GM23338 (cell line): ENCODE measurements at regions not wholly inside any gene's neighbourhood (a gene's known extent, or its start where the extent isn't known, plus 50 kb on each side); places are given as distances from the start of the nearest gene placed in this dataset.

Source experiments
- ATAC-seq: fragments of 200-7000 bp; cut with Tn5 transposase; 3 replicates; pipeline ENCODE4 v1.9.1; 2020
- DNase-seq: peaks from one replicate; pipeline ENCODE4 v3.0.0-alpha.2; 2015; ENCODE audit warnings: low spot score
- H2AFZ ChIP-seq: fragments of 200-600 bp; sonication (generic); 2 replicates; pipeline ENCODE4 v1.8.0; 2016; ENCODE audit warnings: antibody characterized with exemption, mild to moderate bottlenecking, moderate library complexity
- H3F3A ChIP-seq: fragments of 200-600 bp; sonication (generic); replicated peaks from 2 replicates; pipeline ENCODE4 v1.8.0; 2017; ENCODE audit warnings: antibody characterized with exemption, mixed run types, low read depth
- H3K27ac ChIP-seq: fragments of 200-600 bp; sonication (generic); 2 replicates; pipeline ENCODE4 v1.6.1; 2016; ENCODE audit warnings: low read depth
- H3K27me3 ChIP-seq: fragments of 200-600 bp; sonication (generic); 2 replicates; pipeline ENCODE4 v1.8.0; 2016; ENCODE audit warnings: mild to moderate bottlenecking, mixed run types, moderate library complexity; ENCODE audit not compliant: insufficient read depth
- H3K36me3 ChIP-seq: fragments of 200-600 bp; sonication (generic); 2 replicates; pipeline ENCODE4 v1.8.0; 2016; ENCODE audit warnings: mild to moderate bottlenecking; ENCODE audit not compliant: insufficient read depth
- H3K4me1 ChIP-seq: fragments of 200-600 bp; sonication (generic); 2 replicates; pipeline ENCODE4 v1.8.0; 2016; ENCODE audit warnings: mild to moderate bottlenecking, moderate library complexity; ENCODE audit not compliant: insufficient read depth
- H3K4me2 ChIP-seq: fragments of 200-600 bp; sonication (generic); 2 replicates; pipeline ENCODE4 v1.7.1; 2017; ENCODE audit warnings: mixed run types
- H3K4me3 ChIP-seq: fragments of 200-600 bp; sonication (generic); 2 replicates; pipeline ENCODE4 v1.6.1; 2016; ENCODE audit warnings: mixed run types
- H3K79me2 ChIP-seq: fragments of 200-600 bp; sonication (generic); replicated peaks from 2 replicates; pipeline ENCODE4 v1.8.0; 2017; ENCODE audit warnings: mild to moderate bottlenecking; ENCODE audit not compliant: insufficient read depth
- H3K9me2 ChIP-seq: fragments of 200-600 bp; sonication (generic); 2 replicates; pipeline ENCODE4 v1.8.0; 2017; ENCODE audit not compliant: insufficient read depth
- H4K20me1 ChIP-seq: fragments of 200-600 bp; sonication (generic); replicated peaks from 2 replicates; pipeline ENCODE4 v1.8.0; 2017; ENCODE audit warnings: mild to moderate bottlenecking; ENCODE audit not compliant: insufficient read depth
- H3K27ac Mint-ChIP-seq: 2 replicates; pipeline ENCODE4 v1.8.0; 2020; ENCODE audit warnings: inconsistent platforms, mild to moderate bottlenecking, moderate library complexity, mixed read lengths
- H3K27me3 Mint-ChIP-seq: 3 replicates; pipeline ENCODE4 v1.8.0; 2022; ENCODE audit warnings: low read depth, mild to moderate bottlenecking, moderate library complexity, mixed read lengths, inconsistent platforms; ENCODE audit not compliant: insufficient read depth, poor library complexity
- H3K36me3 Mint-ChIP-seq: 3 replicates; pipeline ENCODE4 v1.8.0; 2021; ENCODE audit warnings: low read depth, mild to moderate bottlenecking, inconsistent platforms, moderate library complexity, mixed read lengths
- H3K4me1 Mint-ChIP-seq: 3 replicates; pipeline ENCODE4 v1.8.0; 2020; ENCODE audit warnings: mild to moderate bottlenecking, inconsistent platforms, mixed read lengths
- H3K4me3 Mint-ChIP-seq: 3 replicates; pipeline ENCODE4 v1.8.0; 2021; ENCODE audit warnings: moderate library complexity, mild to moderate bottlenecking, inconsistent platforms, mixed read lengths
- H3K9me3 Mint-ChIP-seq: 3 replicates; pipeline ENCODE4 v1.8.0; 2020; ENCODE audit warnings: moderate library complexity, mild to moderate bottlenecking, inconsistent platforms, mixed read lengths
- POLR2AphosphoS5 ChIP-seq: IDR thresholded peaks from 2 replicates; pipeline ENCODE4 v1.6.1; 2016; ENCODE audit warnings: antibody characterized with exemption, low read depth
- STAT1 ChIP-seq: IDR thresholded peaks from one replicate; pipeline ENCODE4 v1.6.1; 2016; ENCODE audit warnings: antibody characterized with exemption; ENCODE audit not compliant: unreplicated experiment
- ZNF462 ChIP-seq: fragments of 250-450 bp; sonication (Bioruptor Pico); IDR thresholded peaks from 2 replicates; pipeline ENCODE4 v1.5.0; 2020; ENCODE audit warnings: mild to moderate bottlenecking, moderate library complexity
- TF ChIP-seq, protein P1 (sequence below): IDR thresholded peaks from one replicate; pipeline ENCODE4 v1.6.1; 2018; ENCODE audit warnings: antibody characterized with exemption; ENCODE audit not compliant: unreplicated experiment

- Histone ChIP-seq H3K36me3 (no peaks in the 10 kb centered on the region), H3K4me3 (no peak overlapping the region), H2AFZ (no peak overlapping the region; the same call in 1 of the 2 replicates), H3K27me3 (no peaks in the 10 kb centered on the region), H3F3A (no peaks in the 10 kb centered on the region), H3K4me1 (no peaks in the 10 kb centered on the region), H3K9me2 (no peaks in the 10 kb centered on the region), H4K20me1 (no peaks in the 10 kb centered on the region), H3K4me2 (no peak overlapping the region), H3K27ac (no peak overlapping the region), H3K79me2 (no peaks in the 10 kb centered on the region)
- ATAC-seq (no peak), DNase-seq (peak; percentile 16)
- Mint-ChIP-seq H3K4me1 (no peaks in the 10 kb centered on the region), H3K27ac (no peak overlapping the region), H3K27me3 (no peaks in the 10 kb centered on the region), H3K36me3 (no peaks in the 10 kb centered on the region), H3K4me3 (no peak overlapping the region), H3K9me3 (peaks cover 3% of the 10 kb centered on the region; the same call in 1 of the 3 replicates)
- TF ChIP-seq STAT1 (no peak), ZNF462 (no peak), POLR2AphosphoS5 (no peak)
- TF ChIP-seq, protein P1, sequence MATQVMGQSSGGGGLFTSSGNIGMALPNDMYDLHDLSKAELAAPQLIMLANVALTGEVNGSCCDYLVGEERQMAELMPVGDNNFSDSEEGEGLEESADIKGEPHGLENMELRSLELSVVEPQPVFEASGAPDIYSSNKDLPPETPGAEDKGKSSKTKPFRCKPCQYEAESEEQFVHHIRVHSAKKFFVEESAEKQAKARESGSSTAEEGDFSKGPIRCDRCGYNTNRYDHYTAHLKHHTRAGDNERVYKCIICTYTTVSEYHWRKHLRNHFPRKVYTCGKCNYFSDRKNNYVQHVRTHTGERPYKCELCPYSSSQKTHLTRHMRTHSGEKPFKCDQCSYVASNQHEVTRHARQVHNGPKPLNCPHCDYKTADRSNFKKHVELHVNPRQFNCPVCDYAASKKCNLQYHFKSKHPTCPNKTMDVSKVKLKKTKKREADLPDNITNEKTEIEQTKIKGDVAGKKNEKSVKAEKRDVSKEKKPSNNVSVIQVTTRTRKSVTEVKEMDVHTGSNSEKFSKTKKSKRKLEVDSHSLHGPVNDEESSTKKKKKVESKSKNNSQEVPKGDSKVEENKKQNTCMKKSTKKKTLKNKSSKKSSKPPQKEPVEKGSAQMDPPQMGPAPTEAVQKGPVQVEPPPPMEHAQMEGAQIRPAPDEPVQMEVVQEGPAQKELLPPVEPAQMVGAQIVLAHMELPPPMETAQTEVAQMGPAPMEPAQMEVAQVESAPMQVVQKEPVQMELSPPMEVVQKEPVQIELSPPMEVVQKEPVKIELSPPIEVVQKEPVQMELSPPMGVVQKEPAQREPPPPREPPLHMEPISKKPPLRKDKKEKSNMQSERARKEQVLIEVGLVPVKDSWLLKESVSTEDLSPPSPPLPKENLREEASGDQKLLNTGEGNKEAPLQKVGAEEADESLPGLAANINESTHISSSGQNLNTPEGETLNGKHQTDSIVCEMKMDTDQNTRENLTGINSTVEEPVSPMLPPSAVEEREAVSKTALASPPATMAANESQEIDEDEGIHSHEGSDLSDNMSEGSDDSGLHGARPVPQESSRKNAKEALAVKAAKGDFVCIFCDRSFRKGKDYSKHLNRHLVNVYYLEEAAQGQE: no peak
These were observed 319.5 kb upstream of the POF1B start for GRCh38 chrX:85698921-85699320.
